Osteocyte (in vitro differentiated cells): ENCODE measurements at regions not wholly inside any gene's neighbourhood (a gene's known extent, or its start where the extent isn't known, plus 50 kb on each side); places are given as distances from the start of the nearest gene placed in this dataset.

Source experiments
- DNase-seq: peaks from one replicate; pipeline ENCODE4 v3.0.0; 2021; ENCODE audit warnings: mixed read lengths; ENCODE audit not compliant: unreplicated experiment; ENCODE audit errors: extremely low spot score
- H3K27ac Mint-ChIP-seq: one replicate; pipeline ENCODE4 v1.8.0; 2021; ENCODE audit warnings: mild to moderate bottlenecking, mixed read lengths; ENCODE audit not compliant: unreplicated experiment
- H3K27me3 Mint-ChIP-seq: one replicate; pipeline ENCODE4 v1.8.0; 2021; ENCODE audit warnings: mixed read lengths; ENCODE audit not compliant: unreplicated experiment
- H3K36me3 Mint-ChIP-seq: one replicate; pipeline ENCODE4 v1.8.0; 2021; ENCODE audit warnings: mixed read lengths; ENCODE audit not compliant: unreplicated experiment
- H3K4me1 Mint-ChIP-seq: one replicate; pipeline ENCODE4 v1.8.0; 2021; ENCODE audit warnings: mixed read lengths; ENCODE audit not compliant: unreplicated experiment
- H3K4me3 Mint-ChIP-seq: one replicate; pipeline ENCODE4 v1.8.0; 2021; ENCODE audit warnings: mild to moderate bottlenecking, moderate library complexity, mixed read lengths; ENCODE audit not compliant: unreplicated experiment
- H3K9me3 Mint-ChIP-seq: one replicate; pipeline ENCODE4 v1.8.0; 2021; ENCODE audit warnings: mixed read lengths; ENCODE audit not compliant: unreplicated experiment
- CTCF ChIP-seq: fragments of 200-600 bp; sonication (generic); IDR thresholded peaks from 2 replicates; pipeline ENCODE4 v1.5.0; 2021; ENCODE audit warnings: antibody characterized with exemption, mild to moderate bottlenecking, moderate library complexity

GRCh38 chr1:30263405-30263804 lies 460.0 kb downstream of the MATN1 start:
- no peak for DNase-seq
- no peak overlapping the region for H3K4me3 Mint-ChIP-seq
- no peaks in the 10 kb centered on the region for H3K4me1 Mint-ChIP-seq
- TF ChIP-seq CTCF = no peak
- H3K27ac Mint-ChIP-seq = no peak overlapping the region
- H3K9me3 Mint-ChIP-seq = no peaks in the 10 kb centered on the region
- no peaks in the 10 kb centered on the region for H3K36me3 Mint-ChIP-seq
- no peaks in the 10 kb centered on the region for H3K27me3 Mint-ChIP-seq

GRCh38 chr1:30262158-30262557 lies 461.2 kb downstream of the MATN1 start:
- TF ChIP-seq CTCF = no peak
- H3K4me1 Mint-ChIP-seq = no peaks in the 10 kb centered on the region
- DNase-seq = no peak
- H3K9me3 Mint-ChIP-seq = no peaks in the 10 kb centered on the region
- H3K27ac Mint-ChIP-seq = no peak overlapping the region
- H3K27me3 Mint-ChIP-seq = no peaks in the 10 kb centered on the region
- no peak overlapping the region for H3K4me3 Mint-ChIP-seq
- H3K36me3 Mint-ChIP-seq = no peaks in the 10 kb centered on the region

GRCh38 chr1:30260318-30260717 lies 463.1 kb downstream of the MATN1 start:
- H3K4me3 Mint-ChIP-seq = no peak overlapping the region
- H3K36me3 Mint-ChIP-seq = no peaks in the 10 kb centered on the region
- no peaks in the 10 kb centered on the region for H3K27me3 Mint-ChIP-seq
- TF ChIP-seq CTCF = no peak
- no peak for DNase-seq
- no peaks in the 10 kb centered on the region for H3K4me1 Mint-ChIP-seq
- no peaks in the 10 kb centered on the region for H3K9me3 Mint-ChIP-seq
- no peak overlapping the region for H3K27ac Mint-ChIP-seq

GRCh38 chr1:30259631-30260030 lies 463.8 kb downstream of the MATN1 start:
- DNase-seq = no peak
- H3K9me3 Mint-ChIP-seq = no peaks in the 10 kb centered on the region
- H3K36me3 Mint-ChIP-seq = no peaks in the 10 kb centered on the region
- H3K27me3 Mint-ChIP-seq = no peaks in the 10 kb centered on the region
- H3K4me1 Mint-ChIP-seq = no peaks in the 10 kb centered on the region
- no peak overlapping the region for H3K27ac Mint-ChIP-seq
- TF ChIP-seq CTCF = no peak
- H3K4me3 Mint-ChIP-seq = no peak overlapping the region

- Mint-ChIP-seq H3K27me3 (no peaks in the 10 kb centered on the region), H3K9me3 (no peaks in the 10 kb centered on the region), H3K27ac (no peak overlapping the region), H3K4me3 (no peak overlapping the region), H3K36me3 (no peaks in the 10 kb centered on the region), H3K4me1 (no peaks in the 10 kb centered on the region)
- TF ChIP-seq CTCF = no peak
- no peak for DNase-seq
Measured at GRCh38 chr1:30258876-30259275, 464.5 kb downstream of the MATN1 start.
